ENCODE measurements at regions not wholly inside any gene's neighbourhood (a gene's known extent, or its start where the extent isn't known, plus 50 kb on each side); places are given as distances from the start of the nearest gene placed in this dataset.
"Not testable (repeated sequence)": the region's sequence is repeated elsewhere in the genome, so short reads cannot be mapped to it uniquely, and the experiment has no call there.

DNA sequence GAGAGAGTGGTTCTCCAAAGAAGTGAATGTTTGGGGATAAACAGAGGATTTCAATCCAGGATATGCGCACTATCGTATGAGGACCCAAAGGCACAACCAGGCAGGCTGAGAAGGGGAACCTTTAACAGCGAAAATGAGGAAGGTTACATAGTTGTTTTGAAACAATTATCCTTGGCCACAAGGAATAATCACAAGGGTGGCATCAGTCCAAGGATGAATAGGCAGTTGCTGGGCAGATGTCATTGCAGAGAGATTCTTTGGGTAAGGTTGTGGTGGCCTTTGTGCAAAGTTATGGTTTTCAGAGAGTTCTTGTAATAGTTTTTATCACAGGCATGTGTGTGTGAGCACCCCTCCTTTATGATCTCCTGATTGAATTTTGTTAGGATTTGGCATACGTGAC lies 58.9 kb upstream of the NBPF20 start:
- TF ChIP-seq, protein P1, sequence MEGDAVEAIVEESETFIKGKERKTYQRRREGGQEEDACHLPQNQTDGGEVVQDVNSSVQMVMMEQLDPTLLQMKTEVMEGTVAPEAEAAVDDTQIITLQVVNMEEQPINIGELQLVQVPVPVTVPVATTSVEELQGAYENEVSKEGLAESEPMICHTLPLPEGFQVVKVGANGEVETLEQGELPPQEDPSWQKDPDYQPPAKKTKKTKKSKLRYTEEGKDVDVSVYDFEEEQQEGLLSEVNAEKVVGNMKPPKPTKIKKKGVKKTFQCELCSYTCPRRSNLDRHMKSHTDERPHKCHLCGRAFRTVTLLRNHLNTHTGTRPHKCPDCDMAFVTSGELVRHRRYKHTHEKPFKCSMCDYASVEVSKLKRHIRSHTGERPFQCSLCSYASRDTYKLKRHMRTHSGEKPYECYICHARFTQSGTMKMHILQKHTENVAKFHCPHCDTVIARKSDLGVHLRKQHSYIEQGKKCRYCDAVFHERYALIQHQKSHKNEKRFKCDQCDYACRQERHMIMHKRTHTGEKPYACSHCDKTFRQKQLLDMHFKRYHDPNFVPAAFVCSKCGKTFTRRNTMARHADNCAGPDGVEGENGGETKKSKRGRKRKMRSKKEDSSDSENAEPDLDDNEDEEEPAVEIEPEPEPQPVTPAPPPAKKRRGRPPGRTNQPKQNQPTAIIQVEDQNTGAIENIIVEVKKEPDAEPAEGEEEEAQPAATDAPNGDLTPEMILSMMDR (IDR thresholded peaks at IDR 0.05) = not testable (repeated sequence)
- not testable (repeated sequence) for TF ChIP-seq POLR2A, EP300 (IDR thresholded peaks at IDR 0.05)

Measured in ovary (tissue), 3 donors.